ENCODE measurements at regions not wholly inside any gene's neighbourhood (a gene's known extent, or its start where the extent isn't known, plus 50 kb on each side); places are given as distances from the start of the nearest gene placed in this dataset.
"Not testable (repeated sequence)": the region's sequence is repeated elsewhere in the genome, so short reads cannot be mapped to it uniquely, and the experiment has no call there.

DNA sequence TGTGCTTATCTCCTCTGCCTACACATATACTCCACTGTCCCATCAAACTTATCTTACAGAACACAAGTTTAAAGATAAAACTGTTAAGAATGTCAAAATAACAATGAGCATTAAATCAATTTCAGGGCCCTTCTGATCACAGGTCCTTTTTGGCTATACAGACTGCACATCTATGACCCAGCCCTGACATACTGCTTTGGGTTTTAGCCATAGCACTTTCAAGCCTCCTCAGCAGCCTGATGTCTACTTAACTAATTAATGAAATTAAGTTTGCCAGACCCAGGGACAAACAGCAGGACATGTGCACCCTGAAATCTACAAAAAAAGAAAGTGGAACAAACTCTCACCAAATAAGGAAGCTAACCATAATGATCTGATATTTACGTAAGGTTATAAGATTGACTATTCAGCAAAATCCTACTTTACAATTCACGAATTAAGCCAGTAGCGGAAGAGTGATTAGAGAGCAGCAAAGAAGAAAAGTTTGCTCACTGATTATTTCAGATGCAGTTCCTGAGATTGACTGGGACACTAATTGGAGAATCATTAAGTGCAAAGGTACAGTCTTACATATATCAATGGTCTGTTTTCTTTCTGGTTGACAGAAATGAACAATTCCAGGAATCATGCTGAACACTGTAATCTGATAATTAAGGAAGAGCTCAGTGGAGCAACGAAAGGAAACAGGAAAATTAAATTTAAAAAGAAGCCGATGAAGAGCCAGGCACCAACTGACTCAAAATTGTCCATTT is 669.3 kb upstream of the LRRN3 start:
- H3K4me3 Mint-ChIP-seq = no peak overlapping the region
- peak overlapping the region; percentile 32 for H3K27ac Mint-ChIP-seq
- H3K36me3 Mint-ChIP-seq = no peaks in the 10 kb centered on the region
- DNase-seq (ENCODE audit: low spot score in 2 of 2, unreplicated experiment in 2 of 2) = no peak
- TF ChIP-seq, protein P1, sequence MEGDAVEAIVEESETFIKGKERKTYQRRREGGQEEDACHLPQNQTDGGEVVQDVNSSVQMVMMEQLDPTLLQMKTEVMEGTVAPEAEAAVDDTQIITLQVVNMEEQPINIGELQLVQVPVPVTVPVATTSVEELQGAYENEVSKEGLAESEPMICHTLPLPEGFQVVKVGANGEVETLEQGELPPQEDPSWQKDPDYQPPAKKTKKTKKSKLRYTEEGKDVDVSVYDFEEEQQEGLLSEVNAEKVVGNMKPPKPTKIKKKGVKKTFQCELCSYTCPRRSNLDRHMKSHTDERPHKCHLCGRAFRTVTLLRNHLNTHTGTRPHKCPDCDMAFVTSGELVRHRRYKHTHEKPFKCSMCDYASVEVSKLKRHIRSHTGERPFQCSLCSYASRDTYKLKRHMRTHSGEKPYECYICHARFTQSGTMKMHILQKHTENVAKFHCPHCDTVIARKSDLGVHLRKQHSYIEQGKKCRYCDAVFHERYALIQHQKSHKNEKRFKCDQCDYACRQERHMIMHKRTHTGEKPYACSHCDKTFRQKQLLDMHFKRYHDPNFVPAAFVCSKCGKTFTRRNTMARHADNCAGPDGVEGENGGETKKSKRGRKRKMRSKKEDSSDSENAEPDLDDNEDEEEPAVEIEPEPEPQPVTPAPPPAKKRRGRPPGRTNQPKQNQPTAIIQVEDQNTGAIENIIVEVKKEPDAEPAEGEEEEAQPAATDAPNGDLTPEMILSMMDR (IDR thresholded peaks at IDR 0.05; ENCODE audit: unreplicated experiment) = no peak
- H3K9me3 Mint-ChIP-seq = peaks cover 15% of the 10 kb centered on the region
- peaks cover 24% of the 10 kb centered on the region for H3K4me1 Mint-ChIP-seq
- no peaks in the 10 kb centered on the region for H3K27me3 Mint-ChIP-seq (ENCODE audit: low read depth)

DNA sequence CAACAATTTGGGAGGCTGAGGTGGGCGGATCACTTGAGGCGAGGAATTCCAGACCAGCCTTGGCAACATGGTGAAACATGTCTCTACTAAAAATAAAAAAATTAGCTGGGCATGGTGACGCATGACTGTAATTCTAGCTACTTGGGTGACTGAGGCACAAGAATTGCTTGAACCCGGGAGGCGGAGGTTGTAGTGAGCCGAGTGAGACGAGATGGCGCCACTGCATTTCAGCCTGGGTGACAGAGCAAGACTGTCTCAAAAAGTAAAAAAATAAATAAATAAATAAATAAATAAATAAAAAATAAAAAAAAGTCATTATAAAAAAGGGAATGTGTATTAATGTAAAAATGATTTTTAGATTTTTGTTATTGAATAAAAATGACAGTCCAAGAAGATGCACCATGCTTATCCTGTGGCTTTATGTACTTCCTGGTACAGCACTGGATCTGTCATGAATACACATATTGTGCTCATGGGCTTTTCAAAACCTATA is 658.8 kb upstream of the LRRN3 start:
- Mint-ChIP-seq H3K27ac (no peak overlapping the region), H3K27me3 (ENCODE audit: low read depth) (no peaks in the 10 kb centered on the region)

GRCh38 chr7:110438926-110439325 is 652.0 kb upstream of the LRRN3 start:
- H3K4me3 Mint-ChIP-seq; H3K27me3 Mint-ChIP-seq (ENCODE audit: low read depth); H3K4me1 Mint-ChIP-seq; H3K9me3 Mint-ChIP-seq; H3K36me3 Mint-ChIP-seq; H3K27ac Mint-ChIP-seq; DNase-seq (ENCODE audit: low spot score in 2 of 2, unreplicated experiment in 2 of 2): not testable (repeated sequence)

More for the DNA sequence above, 658.8 kb upstream of the LRRN3 start:
- Mint-ChIP-seq H3K9me3 (peaks cover 19% of the 10 kb centered on the region), H3K36me3 (peaks cover 1% of the 10 kb centered on the region), H3K4me1 (no peaks in the 10 kb centered on the region), H3K4me3 (no peak overlapping the region)
- TF ChIP-seq, protein P1 (IDR thresholded peaks at IDR 0.05; ENCODE audit: unreplicated experiment) = no peak
- DNase-seq (ENCODE audit: low spot score in 2 of 2, unreplicated experiment in 2 of 2) = no peak

DNA sequence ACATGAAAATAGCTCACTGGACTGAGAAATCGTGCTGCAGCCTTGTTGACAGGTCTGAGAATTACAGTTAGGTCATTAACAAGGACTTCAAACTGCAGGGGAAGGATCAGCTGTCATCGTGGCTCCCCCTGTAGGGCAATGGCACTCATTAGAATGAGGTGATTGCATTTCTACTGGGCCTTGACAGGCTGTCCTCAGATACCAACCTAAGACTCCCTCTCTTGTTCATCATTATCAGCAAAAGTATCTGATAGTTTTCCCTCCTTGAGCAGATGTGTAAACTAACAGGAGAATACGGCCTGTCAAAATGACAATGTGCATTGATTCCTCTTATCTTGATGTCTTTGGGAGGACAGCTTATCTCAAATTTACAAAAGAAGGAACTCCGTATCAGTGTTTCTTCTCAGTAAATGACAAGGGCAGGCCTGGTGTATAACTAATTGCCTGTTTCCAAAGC is 648.5 kb upstream of the LRRN3 start:
- Mint-ChIP-seq H3K27me3 (ENCODE audit: low read depth) (no peaks in the 10 kb centered on the region), H3K9me3 (peaks cover 4% of the 10 kb centered on the region), H3K4me3 (no peak overlapping the region), H3K36me3 (no peaks in the 10 kb centered on the region), H3K4me1 (peaks cover 7% of the 10 kb centered on the region), H3K27ac (no peak overlapping the region)
- TF ChIP-seq, protein P1 (IDR thresholded peaks at IDR 0.05; ENCODE audit: unreplicated experiment) = no peak
- no peak for DNase-seq (ENCODE audit: low spot score in 2 of 2, unreplicated experiment in 2 of 2)

- H3K27me3 Mint-ChIP-seq (ENCODE audit: low read depth) = no peaks in the 10 kb centered on the region
- TF ChIP-seq, protein P1 (IDR thresholded peaks at IDR 0.05; ENCODE audit: unreplicated experiment) = no peak
- no peak for DNase-seq (ENCODE audit: low spot score in 2 of 2, unreplicated experiment in 2 of 2)
- H3K9me3 Mint-ChIP-seq = no peaks in the 10 kb centered on the region
- peaks cover 7% of the 10 kb centered on the region for H3K4me1 Mint-ChIP-seq
- no peak overlapping the region for H3K4me3 Mint-ChIP-seq
- H3K36me3 Mint-ChIP-seq = no peaks in the 10 kb centered on the region
- H3K27ac Mint-ChIP-seq = no peak overlapping the region
Observed at GRCh38 chr7:110446658-110447057, 644.3 kb upstream of the LRRN3 start.

GRCh38 chr7:110448918-110449317 is 642.0 kb upstream of the LRRN3 start:
- Mint-ChIP-seq H3K27me3 (ENCODE audit: low read depth) (no peaks in the 10 kb centered on the region), H3K36me3 (no peaks in the 10 kb centered on the region), H3K4me3 (no peak overlapping the region), H3K9me3 (no peaks in the 10 kb centered on the region), H3K4me1 (no peaks in the 10 kb centered on the region), H3K27ac (no peak overlapping the region)
- no peak for DNase-seq (ENCODE audit: low spot score in 2 of 2, unreplicated experiment in 2 of 2)
- TF ChIP-seq, protein P1 (IDR thresholded peaks at IDR 0.05; ENCODE audit: unreplicated experiment) = no peak

Measured in mesothelial cell of epicardium (in vitro differentiated cells).